B cell (primary cell): ENCODE measurements at regions not wholly inside any gene's neighbourhood (a gene's known extent, or its start where the extent isn't known, plus 50 kb on each side); places are given as distances from the start of the nearest gene placed in this dataset.

Experiments
- ATAC-seq: fragments of 200-7000 bp; cut with Tn5 transposase; one replicate; pipeline ENCODE4 v1.10.0; 2021; ENCODE audit warnings: low read depth, mild to moderate bottlenecking, moderate number of reproducible peaks, moderate library complexity
- CTCF ChIA-PET: fragments of 350-600 bp; sonication (Branson Sonifier 250); formaldehyde crosslinking; loops from one replicate; lab custom pipeline; 2021; ENCODE audit warnings: antibody characterized with exemption, inconsistent platforms; lab: Charles Lee
- POLR2A ChIA-PET: fragments of 350-600 bp; sonication (Branson Sonifier 250); formaldehyde crosslinking; loops from one replicate; lab custom pipeline; 2021; ENCODE audit warnings: antibody characterized with exemption; lab: Charles Lee
- DNase-seq: peaks from one replicate; pipeline ENCODE4 v3.0.0; 2013
- H2AFZ ChIP-seq: 2 replicates; pipeline ENCODE4 v1.6.1; 2012; ENCODE audit warnings: mild to moderate bottlenecking, low read depth, low read length; ENCODE audit not compliant: insufficient read depth, poor library complexity, severe bottlenecking
- H3K27ac ChIP-seq, 2 donors: 1 replicate in 1 of 2; 2 replicates in 1 of 2; pipeline ENCODE4 v1.5.1; 2012 to 2013; ENCODE audit warnings: low read length in 2 of 2, mild to moderate bottlenecking in 2 of 2, moderate library complexity in 1 of 2
- H3K27me3 ChIP-seq, 4 experiments: fragments of 200-600 bp in 1 of 4; sonication (generic) in 1 of 4; replicated peaks in 1 of 4; 1 replicate in 2 of 4; 2 replicates in 2 of 4; pipeline versions ENCODE4 v1.6.1 to v1.7.0; 2013 to 2016; ENCODE audit warnings: low read length in 3 of 4, mild to moderate bottlenecking in 2 of 4, mixed read lengths in 1 of 4, moderate library complexity in 1 of 4; ENCODE audit not compliant: insufficient read depth in 4 of 4, control insufficient read depth in 3 of 4; ENCODE audit errors: control extremely low read depth in 1 of 4
- H3K36me3 ChIP-seq, 2 experiments: replicated peaks in 1 of 2; 1 replicate in 1 of 2; 2 replicates in 1 of 2; pipeline versions ENCODE4 v1.6.1 to v1.7.1; 2013; ENCODE audit warnings: low read length in 1 of 2; ENCODE audit not compliant: insufficient read depth in 2 of 2, control insufficient read depth in 1 of 2; ENCODE audit errors: control extremely low read depth in 1 of 2, extremely low read depth in 1 of 2
- H3K4me1 ChIP-seq, 2 donors: fragments of 200-600 bp in 1 of 2; sonication (generic) in 1 of 2; 1 replicate in 1 of 2; 2 replicates in 1 of 2; pipeline versions ENCODE4 v1.5.1 to v1.6.1; 2013 to 2017; ENCODE audit warnings: low read length in 2 of 2; ENCODE audit not compliant: control insufficient read depth in 2 of 2, insufficient read depth in 2 of 2
- H3K4me2 ChIP-seq: replicated peaks from 2 replicates; pipeline ENCODE3; 2012; ENCODE audit warnings: mild to moderate bottlenecking, low read depth, low read length; ENCODE audit not compliant: poor library complexity, severe bottlenecking
- H3K4me3 ChIP-seq, 5 experiments: fragments of 200-600 bp in 1 of 5; sonication (generic) in 1 of 5; 1 replicate in 3 of 5; 2 replicates in 2 of 5; pipeline versions ENCODE4 v1.5.1 to v1.7.0; 2011 to 2016; ENCODE audit warnings: low read length in 4 of 5, mild to moderate bottlenecking in 4 of 5, low read depth in 2 of 5, control low read depth in 1 of 5, moderate library complexity in 1 of 5; ENCODE audit not compliant: insufficient read depth in 1 of 5; ENCODE audit errors: control extremely low read depth in 1 of 5, extremely low read depth in 1 of 5
- H3K79me2 ChIP-seq: fragments of 200-600 bp; sonication (generic); one replicate; pipeline ENCODE4 v1.6.0; 2016; ENCODE audit warnings: low read length; ENCODE audit not compliant: control insufficient read depth, insufficient read depth
- H3K9ac ChIP-seq: fragments of 200-600 bp; sonication (generic); 2 replicates; pipeline ENCODE4 v1.6.1; 2017; ENCODE audit warnings: mild to moderate bottlenecking, low read length, moderate library complexity
- H3K9me3 ChIP-seq, 3 donors: one replicate each; pipeline versions ENCODE4 v1.6.1 to v1.7.1; 2013; ENCODE audit warnings: low read length in 2 of 3; ENCODE audit not compliant: control insufficient read depth in 2 of 3, insufficient read depth in 1 of 3; ENCODE audit errors: control extremely low read depth in 1 of 3
- H4K20me1 ChIP-seq: 2 replicates; pipeline ENCODE4 v1.6.0; 2012; ENCODE audit warnings: mild to moderate bottlenecking, low read length; ENCODE audit not compliant: insufficient read depth, control insufficient read depth, poor library complexity, severe bottlenecking
- H3K27ac Mint-ChIP-seq: one replicate; pipeline ENCODE4 v1.8.0; 2021; ENCODE audit warnings: mixed read lengths
- H3K27me3 Mint-ChIP-seq: one replicate; pipeline ENCODE4 v1.8.0; 2021; ENCODE audit warnings: mixed read lengths
- H3K4me1 Mint-ChIP-seq: one replicate; pipeline ENCODE4 v1.8.0; 2021; ENCODE audit warnings: mixed read lengths
- H3K4me3 Mint-ChIP-seq: one replicate; pipeline ENCODE4 v1.8.0; 2021; ENCODE audit warnings: mixed read lengths
- H3K9me3 Mint-ChIP-seq: one replicate; pipeline ENCODE4 v1.8.0; 2022; ENCODE audit warnings: mixed read lengths; ENCODE audit not compliant: insufficient read depth
- CTCF ChIP-seq: fragments of 200-600 bp; IDR thresholded peaks from one replicate; pipeline ENCODE4 v1.8.0; 2022; ENCODE audit warnings: antibody characterized with exemption, mild to moderate bottlenecking
- EZH2 ChIP-seq: IDR thresholded peaks from 2 replicates; pipeline ENCODE4 v1.6.1; 2012; ENCODE audit warnings: borderline replicate concordance, low read depth, mild to moderate bottlenecking, moderate library complexity, low read length; ENCODE audit not compliant: insufficient read depth, poor library complexity, severe bottlenecking
- WGBS: methylation state at CpG from one replicate; pipeline ENCODE4 v1.1.5; 2013; ENCODE audit warnings: missing lambda C conversion rate; ENCODE audit not compliant: insufficient coverage; 5-methylcytosine and 5-hydroxymethylcytosine counted together
- intact Hi-C: fragments of 100-400 bp; cut with micrococcal nuclease; formaldehyde crosslinking; loops from one replicate; pipeline ENCODE4 v1.10.0; 2022

GRCh38 chr18:42201137-42201536 is 246.1 kb downstream of the PIK3C3 start:
- no peak overlapping the region for H3K4me3 Mint-ChIP-seq
- H3K27me3 Mint-ChIP-seq, result no peaks in the 10 kb centered on the region
- intact Hi-C loops, result no loop called here
- Histone ChIP-seq H3K79me2 (no peaks in the 10 kb centered on the region), H3K36me3 (no peaks in the 10 kb centered on the region), H3K4me3 (no peak overlapping the region), H2AFZ (no peak overlapping the region), H3K9ac (no peak overlapping the region), H3K27ac (no peak overlapping the region), H4K20me1 (no peaks in the 10 kb centered on the region), H3K9me3 (peaks cover 0 to 3% (median 0%) of the 10 kb centered on the region in 3 donors), H3K4me1 (no peaks in the 10 kb centered on the region), H3K4me2 (no peak overlapping the region), H3K27me3 (no peaks in the 10 kb centered on the region)
- ATAC-seq, result no peak
- CTCF ChIA-PET, result interaction anchor here (1.2 kb wide), 1 partner anchor 71 kb away, joined by 3 read pairs; no protein-coding TSS in a partner anchor
- DNase-seq, result no peak
- POLR2A ChIA-PET, result no interaction called here
- no peak overlapping the region for H3K27ac Mint-ChIP-seq
- TF ChIP-seq CTCF (no peak), EZH2 (no peak)
- peaks cover 2% of the 10 kb centered on the region for H3K9me3 Mint-ChIP-seq
- H3K4me1 Mint-ChIP-seq, result no peaks in the 10 kb centered on the region

- no peak for DNase-seq
- POLR2A ChIA-PET, result no interaction called here
- WGBS, result 80% methylated on average over 1 of the region's 5 CpGs
- CTCF ChIA-PET, result no interaction called here
- Histone ChIP-seq H3K9ac (no peak overlapping the region), H3K36me3 (no peaks in the 10 kb centered on the region), H3K4me3 (no peak overlapping the region), H4K20me1 (no peaks in the 10 kb centered on the region), H3K79me2 (no peaks in the 10 kb centered on the region), H3K4me2 (no peak overlapping the region), H3K27me3 (no peaks in the 10 kb centered on the region), H3K4me1 (no peaks in the 10 kb centered on the region), H2AFZ (no peak overlapping the region), H3K27ac (no peak overlapping the region), H3K9me3 (peaks cover 0 to 3% (median 0%) of the 10 kb centered on the region in 3 donors)
- ATAC-seq, result no peak
- Mint-ChIP-seq H3K27ac (no peak overlapping the region), H3K9me3 (peaks cover 4% of the 10 kb centered on the region), H3K4me3 (no peak overlapping the region), H3K27me3 (no peaks in the 10 kb centered on the region), H3K4me1 (no peaks in the 10 kb centered on the region)
- intact Hi-C loops, result no loop called here
- TF ChIP-seq CTCF, result no peak
- TF ChIP-seq EZH2, result no peak
Observed at GRCh38 chr18:42211201-42211600, 256.2 kb downstream of the PIK3C3 start.
